LoVo (cell line): ENCODE measurements at regions not wholly inside any gene's neighbourhood (a gene's known extent, or its start where the extent isn't known, plus 50 kb on each side); places are given as distances from the start of the nearest gene placed in this dataset.
A peak's percentile ranks its signal among the peaks of the same experiment; 100 is the strongest.
"Not testable (repeated sequence)": the region's sequence is repeated elsewhere in the genome, so short reads cannot be mapped to it uniquely, and the experiment has no call there.

Source experiments
- DNase-seq: peaks from one replicate; pipeline ENCODE4 v3.0.0-alpha.2; 2016; ENCODE audit warnings: low spot score

DNA sequence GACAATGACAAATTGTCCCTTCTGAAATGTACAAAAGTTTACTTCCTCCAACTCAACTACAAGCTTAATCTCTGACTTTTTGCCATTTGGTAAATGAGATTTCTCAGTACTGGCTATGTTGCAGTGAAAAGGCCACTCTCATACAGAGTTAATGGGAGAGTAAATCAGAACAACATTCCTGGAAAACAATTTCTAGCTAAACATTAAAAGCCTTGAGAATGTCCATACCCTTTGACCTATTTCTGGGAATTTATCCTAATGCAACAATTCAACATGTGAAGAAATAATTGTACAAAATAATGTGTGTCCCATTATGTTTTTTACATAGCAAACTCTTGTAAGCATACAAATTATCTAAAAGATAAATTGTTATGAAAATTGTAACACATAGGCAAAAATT, 56.3 kb upstream of the SPEF2 start:
- DNase-seq, result no peak

DNA sequence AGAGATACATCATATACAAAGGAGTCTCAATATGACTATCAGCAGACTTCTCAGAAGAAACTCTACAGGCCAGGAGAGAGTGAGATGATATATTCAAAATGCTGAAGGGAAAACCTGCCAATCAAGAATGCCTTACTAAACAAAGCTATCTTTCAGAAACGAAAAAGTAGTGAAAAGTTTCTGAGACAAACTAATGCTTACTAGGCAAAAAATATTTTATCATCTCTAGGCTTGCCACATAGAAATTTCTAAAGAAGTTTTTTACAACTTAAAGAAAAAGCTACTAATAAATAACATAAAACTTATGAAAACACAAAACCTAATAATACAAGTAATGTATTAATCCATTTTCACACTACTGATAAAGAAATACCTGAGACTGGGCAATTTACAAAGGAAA, 59.9 kb upstream of the SPEF2 start:
- no peak for DNase-seq

DNA sequence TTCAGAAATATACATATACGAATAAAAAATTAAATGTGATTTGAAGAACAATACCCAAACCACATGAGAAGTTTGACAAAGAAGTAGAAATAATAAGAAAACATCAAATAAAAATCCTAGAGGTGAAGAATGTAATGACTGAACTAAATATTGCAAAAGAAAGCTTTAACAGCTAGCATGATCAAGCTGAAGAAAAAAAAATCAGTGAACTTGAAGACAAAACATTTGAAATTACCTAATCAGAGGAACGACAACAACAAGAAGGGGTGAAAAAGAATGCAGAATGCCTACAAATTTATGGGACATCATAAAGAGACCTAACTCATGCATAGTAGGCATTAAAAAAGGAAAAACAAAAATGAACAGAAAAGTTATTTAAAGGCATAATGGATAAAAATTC, 60.5 kb upstream of the SPEF2 start:
- no peak for DNase-seq

DNA sequence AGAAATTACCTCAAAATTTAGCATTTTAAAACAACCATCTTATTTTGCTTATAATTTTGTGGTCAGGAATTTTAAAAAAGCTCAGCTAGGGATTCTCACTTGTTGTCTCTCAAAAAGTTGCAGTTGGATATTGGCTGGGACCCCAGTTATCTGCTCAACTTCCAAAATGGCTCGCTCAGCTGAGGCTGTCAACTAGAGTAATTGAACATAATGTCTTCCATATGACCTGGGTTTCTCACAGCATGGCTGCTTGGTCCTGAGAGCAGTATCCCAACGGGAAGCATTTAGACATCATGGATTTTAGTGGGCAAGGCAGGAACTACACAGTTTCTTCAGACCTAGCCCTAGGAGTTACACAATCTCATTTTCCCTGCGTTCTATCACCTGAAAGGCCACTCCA, 63.6 kb upstream of the SPEF2 start:
- no peak for DNase-seq

DNA sequence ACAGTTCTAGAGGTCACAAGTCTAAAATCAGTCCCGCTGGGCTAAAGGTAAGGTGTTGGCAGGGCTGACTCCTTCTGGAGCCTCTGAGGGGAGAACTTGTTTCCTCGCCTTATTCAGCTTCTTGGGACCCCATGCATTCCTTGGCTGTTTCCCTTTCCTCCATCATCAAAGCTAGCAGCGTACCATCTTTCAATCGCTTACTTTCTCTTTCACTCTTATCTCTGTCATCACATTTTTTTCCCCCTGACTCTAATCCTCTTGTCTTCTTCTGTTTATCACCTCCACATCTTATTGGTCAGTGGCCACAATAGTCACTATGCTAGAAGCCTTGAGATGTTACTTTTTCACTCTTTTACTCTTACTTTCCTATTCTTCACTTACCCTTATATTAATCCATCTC, 72.5 kb upstream of the SPEF2 start:
- DNase-seq, result no peak

DNA sequence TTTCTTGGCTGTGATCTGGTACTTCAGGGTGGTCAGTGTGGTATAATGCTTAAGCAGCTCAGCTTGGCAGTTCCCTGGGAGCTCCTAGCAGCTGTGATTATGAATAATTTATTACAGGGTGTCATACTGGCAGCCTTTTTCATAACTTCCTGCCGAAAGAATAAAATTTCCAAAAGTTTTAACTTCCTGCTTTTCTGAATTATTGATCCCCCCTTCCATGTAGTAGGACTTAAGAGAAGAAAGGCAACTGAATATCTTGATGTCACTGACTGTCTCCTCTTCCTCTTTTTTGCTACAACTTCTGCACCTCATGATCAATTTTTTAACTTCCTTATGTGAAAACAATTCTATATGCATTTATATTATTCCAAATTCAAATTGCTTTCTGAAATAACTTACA, 74.3 kb upstream of the SPEF2 start:
- DNase-seq, result no peak

DNA sequence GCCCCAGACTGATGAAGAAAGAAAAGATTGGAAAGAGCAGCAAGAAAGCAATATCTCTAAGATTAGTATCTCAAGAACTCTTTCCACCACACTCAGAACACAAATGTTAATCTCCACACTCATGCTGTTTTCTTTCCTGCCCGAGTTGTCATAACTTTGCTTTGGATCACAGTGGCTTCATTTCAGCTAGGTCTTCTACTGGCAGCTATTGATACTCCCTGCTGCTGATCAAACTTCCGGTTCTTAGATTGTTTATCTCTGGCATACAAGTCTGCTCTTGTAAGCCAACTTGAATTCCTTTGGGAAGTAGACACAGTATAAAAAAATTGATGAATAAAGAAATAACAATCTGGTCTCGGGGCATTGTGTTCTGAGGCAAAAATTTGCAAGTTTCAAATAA, 77.7 kb upstream of the SPEF2 start:
- no peak for DNase-seq

DNA sequence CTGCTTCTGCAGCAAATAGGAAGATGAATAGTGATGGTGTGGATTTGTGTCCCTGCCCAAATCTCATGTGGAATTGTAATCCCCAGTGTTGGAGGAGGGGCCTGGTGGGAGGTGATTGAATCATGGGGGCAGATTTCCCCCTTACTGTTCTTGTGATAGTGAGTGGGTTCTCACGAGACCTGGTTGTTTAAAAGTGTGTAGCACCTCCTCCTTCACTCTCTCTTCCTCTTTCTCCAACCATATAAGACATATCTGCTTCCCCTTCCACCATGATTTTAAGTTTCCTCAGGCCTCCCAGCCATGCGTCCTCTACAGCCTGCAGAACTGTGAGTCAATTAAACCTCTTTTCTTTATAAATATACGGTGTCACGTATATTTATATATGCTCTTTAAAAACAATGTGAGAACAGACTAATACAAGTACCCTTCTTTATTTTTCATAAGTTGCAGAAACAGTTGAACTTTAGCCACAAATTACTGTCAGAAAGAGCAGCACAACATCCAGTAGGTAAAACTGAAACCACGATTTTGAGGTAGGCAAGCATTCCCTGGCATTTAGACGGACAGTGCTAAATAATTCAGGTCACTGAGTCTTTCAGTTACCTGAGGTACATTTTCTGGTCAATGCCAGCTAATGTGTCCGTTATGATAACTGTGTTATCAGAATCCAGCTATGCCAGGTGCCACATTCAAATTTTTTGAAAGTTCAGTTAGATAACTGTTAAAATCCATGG, 79.3 kb upstream of the SPEF2 start:
- DNase-seq, result no peak

DNA sequence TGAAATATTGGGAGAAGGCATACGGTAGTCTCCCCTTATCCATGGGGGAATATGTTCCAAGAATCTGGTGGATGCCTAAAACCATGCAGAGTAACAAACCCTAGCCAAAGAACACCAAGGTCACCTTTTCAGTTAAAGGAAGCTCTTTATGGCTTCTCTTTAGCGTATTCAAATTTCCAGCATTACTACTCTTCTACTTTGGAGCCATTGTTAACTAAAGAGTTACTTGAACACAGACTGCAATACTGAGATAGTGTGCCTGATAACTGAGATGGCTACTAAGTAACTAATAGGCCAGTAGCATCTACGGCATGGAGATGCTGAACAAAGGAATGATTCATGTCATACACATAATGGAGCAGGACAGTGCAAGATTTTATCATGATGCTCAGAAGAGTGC, 84.5 kb upstream of the SPEF2 start:
- no peak for DNase-seq

DNA sequence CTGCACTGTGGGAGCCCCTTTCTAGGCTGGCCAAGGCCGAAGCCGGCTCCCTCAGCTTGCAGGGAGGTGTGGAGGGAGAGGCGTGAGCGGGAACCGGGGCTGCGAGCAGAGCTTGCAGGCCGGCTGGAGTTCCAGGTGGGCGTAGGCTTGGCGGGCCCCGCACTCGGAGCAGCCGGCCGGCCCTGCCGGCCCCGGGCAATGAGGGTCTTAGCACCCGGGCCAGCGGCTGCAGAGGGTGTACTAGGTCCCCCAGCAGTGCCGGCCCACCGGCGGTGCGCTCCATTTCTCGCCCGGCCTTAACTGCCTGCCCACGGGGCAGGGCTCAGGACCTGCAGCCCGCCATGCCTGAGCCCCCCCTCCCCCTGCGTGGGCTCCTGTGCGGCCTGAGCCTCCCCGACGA, 86.1 kb upstream of the SPEF2 start:
- not testable (repeated sequence) for DNase-seq

DNA sequence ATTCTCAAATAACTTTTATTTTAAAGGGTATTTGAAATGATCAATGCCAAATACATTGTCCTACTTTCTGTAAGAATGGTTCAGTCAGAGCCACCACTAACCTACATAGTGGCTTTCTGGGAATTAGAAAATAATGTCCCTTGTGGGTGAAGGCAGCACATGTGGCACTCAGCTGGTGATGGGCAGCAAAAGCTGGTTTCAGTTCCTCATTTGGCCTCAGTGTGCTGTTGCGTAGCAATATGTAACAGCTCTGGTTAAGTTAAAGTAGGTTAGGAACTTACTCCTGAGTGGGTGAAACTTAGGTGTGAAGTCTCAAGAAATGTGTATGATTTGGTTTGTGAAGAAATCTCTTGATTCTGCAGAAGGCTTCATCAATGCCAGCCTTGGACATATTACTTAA, 99.6 kb upstream of the SPEF2 start:
- DNase-seq, result no peak

DNA sequence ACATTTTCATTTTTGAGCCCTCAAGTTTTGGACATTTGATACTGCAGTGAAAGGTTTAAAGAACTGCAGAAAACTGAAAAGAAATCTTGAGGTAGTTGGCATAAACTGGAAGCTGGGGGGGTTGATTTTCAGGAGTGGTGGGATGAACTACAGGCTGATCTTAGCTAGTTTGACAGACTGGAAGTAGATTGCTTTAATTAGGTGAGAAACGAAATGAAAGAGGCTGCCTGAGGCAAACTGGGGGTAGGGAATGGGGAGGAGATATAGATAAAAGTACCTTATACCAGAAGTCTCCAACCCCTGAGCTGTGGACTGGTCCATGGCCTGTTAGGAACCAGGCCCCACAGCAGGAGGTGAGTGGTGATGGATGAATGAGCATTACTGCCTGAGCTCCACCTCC, 101.4 kb upstream of the SPEF2 start:
- DNase-seq, result no peak

DNA sequence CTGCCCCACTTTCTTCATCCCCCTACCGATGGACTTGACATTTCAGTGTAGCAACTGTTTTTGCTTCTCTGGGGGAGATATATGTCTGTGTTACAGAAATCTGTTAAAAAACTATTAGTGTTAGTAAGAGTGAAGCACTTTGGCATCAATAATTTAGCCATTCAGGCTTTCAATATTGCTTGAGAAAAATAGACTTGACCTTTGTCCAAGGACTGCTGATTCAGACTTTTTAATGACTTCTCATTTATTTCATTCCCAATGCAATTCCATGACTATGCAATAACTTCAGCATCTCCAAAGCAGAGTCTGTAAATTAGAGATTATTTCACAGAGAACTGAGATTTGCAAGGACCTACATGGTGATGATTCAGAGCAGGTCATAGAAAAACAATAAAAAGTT, 104.1 kb upstream of the SPEF2 start:
- no peak for DNase-seq

DNA sequence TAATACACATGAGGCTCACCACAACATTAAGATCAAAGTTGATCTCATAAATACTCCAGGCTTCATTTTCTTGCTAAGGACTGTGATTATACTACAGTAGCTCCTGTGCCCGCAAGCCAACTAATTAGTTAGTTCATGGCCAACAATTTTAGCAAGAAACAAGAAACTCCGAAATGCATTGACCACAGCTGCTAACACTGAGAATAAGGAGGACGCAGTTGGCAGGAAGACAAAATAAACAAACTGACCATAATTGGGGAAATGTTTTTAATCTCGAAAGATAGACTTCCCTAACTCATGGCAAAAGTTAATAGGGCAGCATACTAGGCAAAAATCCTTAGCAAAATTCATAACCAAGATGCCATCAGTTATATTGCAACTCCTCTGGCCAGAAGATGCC, 115.5 kb upstream of the SPEF2 start:
- DNase-seq, result no peak

DNA sequence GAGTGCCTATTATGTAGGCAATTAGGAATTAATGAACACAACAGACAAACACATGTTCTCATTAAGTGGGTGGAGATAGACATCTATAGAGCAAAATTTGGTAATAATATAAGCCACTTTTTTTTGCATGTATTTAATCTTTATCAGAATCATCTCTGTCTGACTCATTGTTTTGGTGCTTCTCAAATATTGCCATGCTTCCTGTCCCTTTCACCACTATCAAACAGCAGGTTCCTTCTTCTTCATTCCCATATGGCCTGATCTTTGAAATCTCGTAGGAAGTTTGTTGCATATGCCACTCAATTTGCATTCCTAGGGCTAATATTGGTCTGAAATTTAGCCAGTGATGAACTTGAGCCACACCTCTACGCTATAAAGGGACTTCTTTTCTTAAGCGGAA, 128.9 kb upstream of the SPEF2 start:
- DNase-seq, result no peak

DNA sequence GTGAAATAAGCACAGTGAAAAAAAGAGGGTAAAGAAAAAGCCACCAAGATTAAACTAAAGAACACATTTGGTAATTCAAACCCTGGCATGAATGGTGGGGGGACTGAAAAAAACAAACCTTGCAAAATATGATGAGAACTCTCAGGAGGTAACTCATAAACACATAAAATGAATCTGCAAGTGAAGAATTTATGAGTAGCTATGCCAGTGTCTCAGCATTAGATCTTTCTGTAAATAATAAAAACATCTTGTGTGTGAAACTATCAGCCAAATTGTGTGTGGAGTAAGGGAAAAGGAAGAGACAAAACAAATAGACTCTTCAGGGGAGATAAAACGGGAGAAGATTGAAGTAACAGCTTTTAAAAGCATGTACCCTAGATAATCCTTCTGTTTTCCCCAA, 129.6 kb upstream of the SPEF2 start:
- DNase-seq, result no peak

DNA sequence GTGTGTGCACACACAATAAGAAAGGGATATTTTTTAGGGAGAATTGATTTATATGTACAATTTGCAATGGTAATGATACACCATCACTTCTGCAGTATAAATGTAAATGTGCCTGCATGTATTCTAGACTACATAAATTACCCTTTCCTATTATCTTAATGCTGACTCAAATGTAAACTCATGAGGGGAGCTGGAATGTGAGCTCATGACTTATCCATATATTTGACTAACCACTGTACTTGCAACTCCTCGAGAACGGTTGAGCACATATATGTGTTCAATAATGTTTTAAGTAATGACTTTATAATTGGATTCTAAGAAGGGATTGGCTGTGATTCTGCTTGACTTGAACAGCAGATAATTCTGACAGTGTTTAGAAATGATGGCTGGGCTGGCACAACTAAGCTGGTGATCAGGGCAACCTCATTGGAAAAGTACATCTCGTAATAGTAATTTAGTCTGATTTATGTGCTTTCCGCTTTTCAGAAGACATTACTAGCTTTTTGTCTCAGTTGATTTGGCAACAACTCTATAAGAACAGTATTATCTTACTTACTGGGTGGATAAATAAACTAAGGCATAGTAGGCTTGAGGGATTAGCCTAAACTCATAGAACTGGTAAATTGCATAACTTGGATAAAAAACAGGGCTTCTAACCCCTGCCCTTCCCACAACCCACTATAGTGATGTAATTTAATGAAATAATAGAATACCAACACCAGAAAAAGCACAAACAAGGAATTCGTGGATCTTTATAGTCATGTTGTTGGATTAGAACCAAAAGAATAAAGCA, 130.2 kb upstream of the SPEF2 start:
- DNase-seq, result no peak

DNA sequence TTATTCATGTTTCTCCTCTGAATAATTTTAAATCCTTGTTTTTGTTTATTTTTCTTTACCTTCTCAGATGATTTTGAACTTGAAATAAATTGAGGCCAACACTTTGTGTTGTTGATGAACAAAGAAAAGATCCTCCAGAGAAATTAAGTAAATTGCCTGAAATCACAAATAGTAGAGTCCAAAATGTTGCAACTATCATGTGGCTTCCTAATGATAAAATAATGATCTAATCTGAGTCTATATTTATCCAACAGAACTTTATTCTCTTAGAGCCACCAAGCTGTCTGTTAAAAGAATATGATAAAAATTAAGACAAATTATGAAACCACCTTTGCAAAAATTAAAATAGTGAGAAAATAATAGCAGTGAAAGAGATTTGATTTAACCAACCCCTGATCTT, 132.2 kb upstream of the SPEF2 start:
- no peak for DNase-seq

DNA sequence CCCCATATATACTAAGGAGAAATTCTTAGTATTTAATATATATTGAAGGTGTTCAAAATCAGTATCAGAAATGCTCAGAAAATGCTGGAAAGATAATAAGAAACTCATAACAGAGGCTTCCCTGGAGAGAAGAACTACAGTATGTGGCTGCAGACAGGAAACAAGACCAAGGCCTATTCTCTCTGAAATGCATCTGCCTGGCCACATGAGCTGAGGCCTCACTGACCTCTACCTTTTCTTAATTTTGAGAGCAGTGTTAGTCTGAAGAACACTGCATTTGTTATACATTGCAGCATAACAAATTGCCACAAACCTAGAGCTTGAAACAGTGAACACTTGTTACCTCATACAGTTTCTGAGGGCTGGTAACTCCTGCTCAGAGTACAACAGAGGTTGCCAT, 133.4 kb upstream of the SPEF2 start:
- DNase-seq, result no peak

DNA sequence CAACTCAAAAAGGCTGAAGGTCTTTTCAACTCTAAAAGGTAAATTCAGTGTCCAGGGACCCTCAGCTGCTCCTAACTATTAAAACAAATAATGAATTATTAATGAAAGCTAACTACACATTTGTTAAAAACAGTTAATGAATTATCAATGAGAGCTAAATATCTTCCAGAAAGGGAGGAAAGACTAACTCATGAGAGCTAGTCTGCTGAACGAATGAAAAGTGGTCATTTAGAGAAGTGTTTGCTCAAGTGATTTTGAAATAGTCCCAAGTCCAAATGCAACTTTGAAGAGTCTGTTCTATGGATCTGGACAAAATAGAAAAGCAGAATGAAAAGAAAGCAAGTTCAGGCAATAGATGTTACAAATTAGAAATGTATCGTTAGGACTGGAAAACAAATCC, 133.9 kb upstream of the SPEF2 start:
- no peak for DNase-seq

DNA sequence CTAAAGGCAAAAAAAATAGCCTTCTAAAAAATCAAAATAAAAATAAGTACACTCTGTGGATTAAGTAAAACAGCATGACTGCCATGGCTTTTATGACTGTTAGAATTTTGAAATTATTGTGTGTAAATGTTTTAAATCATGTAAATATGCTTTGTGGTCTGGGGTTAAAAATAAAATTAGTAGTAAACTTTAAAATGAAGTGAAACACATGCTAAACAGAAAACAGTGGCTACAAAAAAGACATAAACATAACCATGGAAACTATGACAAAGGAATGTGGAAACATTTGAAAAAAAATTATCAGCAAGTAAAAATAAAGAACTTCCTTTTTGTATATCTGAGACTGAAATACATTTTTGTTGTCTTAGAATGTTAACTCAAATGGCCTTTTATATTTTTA, 134.5 kb upstream of the SPEF2 start:
- no peak for DNase-seq

DNA sequence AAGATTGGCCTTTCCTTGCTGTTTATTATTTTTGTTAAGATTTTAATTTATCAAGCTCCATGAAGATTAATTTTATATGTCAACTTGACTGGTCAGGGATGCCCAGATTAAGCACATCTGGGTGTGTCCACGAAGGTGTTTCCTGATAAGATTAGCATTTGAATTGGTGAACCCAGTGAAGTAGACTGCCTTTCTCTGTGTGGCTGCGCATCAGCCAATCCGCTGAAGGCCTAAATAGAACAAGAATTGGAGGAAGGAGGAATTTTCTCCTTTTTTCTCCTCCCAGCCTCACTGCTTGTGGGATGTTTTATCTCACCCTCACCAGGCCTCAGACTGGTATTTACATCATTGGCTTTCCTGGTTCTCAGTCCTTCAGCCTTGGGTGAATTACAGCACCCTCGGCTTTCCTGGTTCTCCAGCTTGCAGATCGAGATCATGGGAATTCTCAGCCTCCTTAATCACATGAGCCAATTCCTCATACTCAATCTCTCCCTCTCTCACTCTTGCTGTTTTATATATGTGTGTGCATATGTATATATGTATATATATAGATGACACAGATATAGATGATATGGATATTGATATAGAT, 135.4 kb upstream of the SPEF2 start:
- DNase-seq, result no peak

DNA sequence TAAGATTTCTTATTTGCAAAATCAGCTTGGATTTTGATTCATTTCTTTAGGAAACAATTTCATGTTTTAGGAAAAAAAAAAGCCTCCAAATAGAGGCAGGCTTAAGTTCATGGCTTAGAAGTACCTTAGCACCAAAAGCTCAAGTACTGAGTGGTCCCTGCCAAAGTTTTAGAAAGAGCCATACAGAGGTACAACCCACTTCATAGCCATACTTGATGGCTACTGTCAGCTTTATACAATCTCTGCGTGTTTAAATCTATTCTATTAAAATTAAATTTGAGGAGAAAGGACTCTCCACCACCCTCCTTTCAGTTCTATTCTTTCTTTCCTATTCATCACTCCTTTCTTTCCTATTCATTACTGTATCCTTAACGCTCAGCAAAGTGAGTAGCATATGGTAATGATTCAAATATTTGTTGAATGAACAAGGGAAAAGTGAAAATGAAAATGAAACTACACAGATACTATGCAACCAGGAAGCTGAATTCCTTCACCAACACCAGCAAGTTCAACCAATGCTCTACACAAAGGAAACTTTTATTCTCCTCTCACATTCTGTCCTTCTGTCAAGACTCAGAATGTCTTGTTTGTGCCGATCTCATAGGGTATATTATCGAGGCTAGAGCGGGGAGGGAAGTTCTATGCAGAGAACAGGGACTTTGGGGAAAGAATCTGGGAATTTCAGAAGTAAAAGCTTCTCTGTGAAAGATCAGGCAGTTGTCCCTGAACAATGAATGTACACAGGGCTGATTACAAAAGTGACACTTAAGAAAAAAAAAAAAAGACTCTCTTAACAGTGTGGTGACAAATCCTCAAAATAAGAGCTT, 138.6 kb upstream of the SPEF2 start:
- DNase-seq, result peak; percentile 73
